OCI-LY1 (cell line): ENCODE measurements at regions not wholly inside any gene's neighbourhood (a gene's known extent, or its start where the extent isn't known, plus 50 kb on each side); places are given as distances from the start of the nearest gene placed in this dataset.

Experiments used
- CTCF ChIP-seq: fragments of 200-600 bp; sonication (generic), shearing (Covaris generic); IDR thresholded peaks from 2 replicates; pipeline ENCODE4 v1.5.1; 2017; ENCODE audit warnings: mild to moderate bottlenecking, antibody characterized with exemption, low read length, moderate library complexity, mixed read lengths
- EZH2 ChIP-seq: fragments of 200-600 bp; sonication (generic), shearing (Covaris generic); IDR thresholded peaks from 2 replicates; pipeline ENCODE4 v1.8.0; 2017; ENCODE audit warnings: borderline replicate concordance, mixed run types, mild to moderate bottlenecking, antibody characterized with exemption, low read length, moderate library complexity, mixed read lengths

DNA sequence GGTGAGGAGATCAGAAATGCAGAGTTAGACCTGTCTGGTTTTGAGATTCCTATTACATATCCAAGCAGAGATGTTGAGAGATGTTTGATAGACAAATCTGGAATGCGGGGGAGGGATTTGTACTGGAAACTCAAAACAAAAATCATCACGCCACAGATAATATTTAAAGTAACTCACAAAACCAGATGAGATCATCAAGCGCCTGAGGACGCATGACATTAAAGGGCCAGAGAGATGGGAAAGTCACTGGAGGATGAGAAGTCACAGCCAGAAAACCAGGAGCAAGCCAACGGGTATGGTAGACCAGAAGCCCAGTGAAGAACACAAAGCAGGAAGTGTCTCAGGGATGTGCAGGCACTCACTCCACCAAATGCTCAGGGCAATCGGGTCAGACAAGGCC lies 87.7 kb downstream of the DLL1 start:
- TF ChIP-seq EZH2 (no peak), CTCF (no peak)
